ENCODE measurements at regions not wholly inside any gene's neighbourhood (a gene's known extent, or its start where the extent isn't known, plus 50 kb on each side); places are given as distances from the start of the nearest gene placed in this dataset.

DNA sequence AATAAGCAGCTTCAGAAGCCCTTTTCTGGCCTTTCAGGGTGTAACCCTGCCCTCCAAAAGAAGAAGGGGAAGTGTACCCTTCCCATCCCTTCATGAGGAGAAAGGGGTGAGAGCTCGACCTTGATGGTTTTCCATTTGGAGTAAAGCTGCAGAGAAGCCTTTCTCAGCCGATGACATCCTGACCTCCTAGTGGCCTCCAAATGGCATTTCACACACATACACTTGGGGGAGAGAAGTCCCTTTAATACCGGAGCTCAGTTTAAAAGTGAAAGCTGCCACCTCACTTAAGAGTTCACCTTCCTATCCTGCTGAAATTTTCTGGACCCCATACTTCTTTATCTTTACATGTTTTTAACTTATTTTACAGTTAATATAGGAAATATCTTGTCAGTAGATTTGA, 716.7 kb downstream of the DCDC2C start:
- no peaks in the 10 kb centered on the region for H3K79me1 ChIP-seq (ENCODE audit: low read depth, low read length)
- no peak for DNase-seq (ENCODE audit: low spot score)
- H4K91ac ChIP-seq (ENCODE audit: low read depth, low read length, poor library complexity): no peak overlapping the region
- H3K9ac ChIP-seq (ENCODE audit: low read depth, low read length, poor library complexity): no peak overlapping the region
- peaks cover 0 to 9% (median 0%) of the 10 kb centered on the region in 3 experiments for H3K27me3 ChIP-seq (ENCODE audit: control insufficient read depth in 3 of 3, insufficient read depth in 3 of 3, low read depth in 1 of 3, low read length in 3 of 3)
- H3K4me2 ChIP-seq (ENCODE audit: insufficient read depth, low read length, poor library complexity, severe bottlenecking): no peak overlapping the region
- no peak overlapping the region for H2AK5ac ChIP-seq (ENCODE audit: low read depth, low read length)
- H3K18ac ChIP-seq (ENCODE audit: low read length): no peak overlapping the region
- no peaks in the 10 kb centered on the region for H3K36me3 ChIP-seq (replicated peaks in 1 of 2; ENCODE audit: control insufficient read depth in 2 of 2, insufficient read depth in 2 of 2, low read length in 2 of 2)
- no peak overlapping the region for H3K27ac ChIP-seq (replicated peaks; ENCODE audit: low read length)
- no peak overlapping the region for H3K14ac ChIP-seq (ENCODE audit: low read length)
- H3K4ac ChIP-seq (ENCODE audit: low read length): no peak overlapping the region
- no peak overlapping the region for H2BK15ac ChIP-seq (ENCODE audit: low read length)
- H4K8ac ChIP-seq (ENCODE audit: low read depth, low read length): no peak overlapping the region
- H3K9me3 ChIP-seq (replicated peaks in 1 of 2; ENCODE audit: control insufficient read depth in 2 of 2, insufficient read depth in 1 of 2, low read depth in 1 of 2, low read length in 2 of 2): no peaks in the 10 kb centered on the region
- no CpG with 5 or more reads among the region's 3 CpGs for WGBS, 2 donors (ENCODE audit: extremely low coverage in 2 of 2, insufficient read length in 2 of 2, insufficient replicate concordance in 1 of 2)
- peaks cover 0 to 3% of the 10 kb centered on the region in 2 donors for H3K4me1 ChIP-seq (ENCODE audit: control insufficient read depth in 2 of 2, insufficient read depth in 1 of 2, low read depth in 1 of 2, low read length in 2 of 2)
- H2AFZ ChIP-seq (ENCODE audit: low read length): no peak overlapping the region
- H2BK5ac ChIP-seq (ENCODE audit: low read length): no peak overlapping the region
- H3K4me3 ChIP-seq (ENCODE audit: low read length in 2 of 2): no peak overlapping the region
- no peak overlapping the region for H3K23ac ChIP-seq (ENCODE audit: low read depth, low read length, poor library complexity)
- no peak overlapping the region for H2BK120ac ChIP-seq (ENCODE audit: low read depth, low read length)
- no peak overlapping the region for H2BK12ac ChIP-seq (ENCODE audit: low read length)

DNA sequence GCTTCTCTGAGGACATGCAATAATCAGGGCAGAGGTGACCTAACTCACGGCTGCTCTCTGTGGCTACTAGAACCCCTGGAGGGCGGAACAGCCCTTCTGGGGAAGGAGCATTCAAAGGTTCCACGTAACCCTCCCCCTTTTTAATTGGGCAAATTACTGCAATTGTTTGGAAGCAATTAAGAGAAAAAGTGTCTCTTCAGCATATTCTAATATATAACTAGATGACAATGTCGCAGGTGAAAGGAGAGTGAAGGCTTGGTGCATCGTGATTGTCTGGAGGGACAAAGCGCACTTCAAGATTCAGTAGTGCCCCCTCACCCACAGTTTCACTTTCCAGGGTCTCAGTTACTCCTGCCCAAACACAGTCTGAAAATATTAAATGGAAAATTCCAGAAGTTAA, 720.8 kb downstream of the DCDC2C start:
- no peak overlapping the region for H3K4me2 ChIP-seq (ENCODE audit: insufficient read depth, low read length, poor library complexity, severe bottlenecking)
- H3K4me3 ChIP-seq (ENCODE audit: low read length in 2 of 2): no peak overlapping the region
- H2AK5ac ChIP-seq (ENCODE audit: low read depth, low read length): no peak overlapping the region
- H3K9ac ChIP-seq (ENCODE audit: low read depth, low read length, poor library complexity): no peak overlapping the region
- no peak overlapping the region for H3K27ac ChIP-seq (replicated peaks; ENCODE audit: low read length)
- no peak overlapping the region for H4K8ac ChIP-seq (ENCODE audit: low read depth, low read length)
- no peak for DNase-seq (ENCODE audit: low spot score)
- H3K9me3 ChIP-seq (replicated peaks in 1 of 2; ENCODE audit: control insufficient read depth in 2 of 2, insufficient read depth in 1 of 2, low read depth in 1 of 2, low read length in 2 of 2): no peaks in the 10 kb centered on the region
- no peak overlapping the region for H2AFZ ChIP-seq (ENCODE audit: low read length)
- no peak overlapping the region for H3K18ac ChIP-seq (ENCODE audit: low read length)
- no peak overlapping the region for H3K14ac ChIP-seq (ENCODE audit: low read length)
- H3K79me1 ChIP-seq (ENCODE audit: low read depth, low read length): no peaks in the 10 kb centered on the region
- peaks cover 0 to 9% (median 0%) of the 10 kb centered on the region in 3 experiments for H3K27me3 ChIP-seq (ENCODE audit: control insufficient read depth in 3 of 3, insufficient read depth in 3 of 3, low read depth in 1 of 3, low read length in 3 of 3)
- H3K4ac ChIP-seq (ENCODE audit: low read length): no peak overlapping the region
- H4K91ac ChIP-seq (ENCODE audit: low read depth, low read length, poor library complexity): no peak overlapping the region
- no peak overlapping the region for H3K23ac ChIP-seq (ENCODE audit: low read depth, low read length, poor library complexity)
- H2BK5ac ChIP-seq (ENCODE audit: low read length): no peak overlapping the region
- no CpG with 5 or more reads among the region's 6 CpGs for WGBS, 2 donors (ENCODE audit: extremely low coverage in 2 of 2, insufficient read length in 2 of 2, insufficient replicate concordance in 1 of 2)
- H2BK12ac ChIP-seq (ENCODE audit: low read length): no peak overlapping the region
- peaks cover 0 to 3% of the 10 kb centered on the region in 2 donors for H3K4me1 ChIP-seq (ENCODE audit: control insufficient read depth in 2 of 2, insufficient read depth in 1 of 2, low read depth in 1 of 2, low read length in 2 of 2)
- no peak overlapping the region for H2BK15ac ChIP-seq (ENCODE audit: low read length)
- H3K36me3 ChIP-seq (replicated peaks in 1 of 2; ENCODE audit: control insufficient read depth in 2 of 2, insufficient read depth in 2 of 2, low read length in 2 of 2): no peaks in the 10 kb centered on the region
- H2BK120ac ChIP-seq (ENCODE audit: low read depth, low read length): no peak overlapping the region

DNA sequence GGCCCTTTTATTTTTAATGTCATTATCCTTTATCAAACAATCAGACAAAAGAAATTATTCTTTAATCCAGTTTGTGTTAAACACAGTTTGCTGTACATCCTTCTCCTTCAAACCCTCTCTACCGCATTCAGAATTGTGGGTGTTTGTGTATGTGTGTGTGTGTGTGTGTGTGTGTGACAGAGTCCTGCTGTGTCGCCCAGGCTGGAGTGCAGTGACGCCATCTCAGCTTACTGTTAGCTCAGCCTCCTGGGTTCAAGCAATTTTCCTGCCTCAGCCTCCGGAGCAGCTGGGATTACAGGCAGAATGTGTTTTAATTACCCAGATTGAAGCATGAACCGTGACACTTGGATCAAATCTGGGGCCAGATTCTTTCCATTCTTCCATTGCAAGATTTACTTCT, 723.7 kb downstream of the DCDC2C start:
- H3K36me3 ChIP-seq (replicated peaks in 1 of 2; ENCODE audit: control insufficient read depth in 2 of 2, insufficient read depth in 2 of 2, low read length in 2 of 2): no peaks in the 10 kb centered on the region
- H3K9me3 ChIP-seq (replicated peaks in 1 of 2; ENCODE audit: control insufficient read depth in 2 of 2, insufficient read depth in 1 of 2, low read depth in 1 of 2, low read length in 2 of 2): no peaks in the 10 kb centered on the region
- H2BK120ac ChIP-seq (ENCODE audit: low read depth, low read length): no peak overlapping the region
- no peak overlapping the region for H3K4me3 ChIP-seq (ENCODE audit: low read length in 2 of 2)
- H3K27ac ChIP-seq (replicated peaks; ENCODE audit: low read length): no peak overlapping the region
- DNase-seq (ENCODE audit: low spot score): no peak
- H3K14ac ChIP-seq (ENCODE audit: low read length): no peak overlapping the region
- peaks cover 0 to 3% of the 10 kb centered on the region in 2 donors for H3K4me1 ChIP-seq (ENCODE audit: control insufficient read depth in 2 of 2, insufficient read depth in 1 of 2, low read depth in 1 of 2, low read length in 2 of 2)
- H3K27me3 ChIP-seq (ENCODE audit: control insufficient read depth in 3 of 3, insufficient read depth in 3 of 3, low read depth in 1 of 3, low read length in 3 of 3): peaks cover 0 to 9% (median 0%) of the 10 kb centered on the region in 3 experiments
- H3K4me2 ChIP-seq (ENCODE audit: insufficient read depth, low read length, poor library complexity, severe bottlenecking): no peak overlapping the region
- no peak overlapping the region for H2BK5ac ChIP-seq (ENCODE audit: low read length)
- no peak overlapping the region for H2AFZ ChIP-seq (ENCODE audit: low read length)
- H4K8ac ChIP-seq (ENCODE audit: low read depth, low read length): no peak overlapping the region
- H2BK15ac ChIP-seq (ENCODE audit: low read length): no peak overlapping the region
- no CpG with 5 or more reads among the region's 5 CpGs for WGBS, 2 donors (ENCODE audit: extremely low coverage in 2 of 2, insufficient read length in 2 of 2, insufficient replicate concordance in 1 of 2)
- no peak overlapping the region for H3K9ac ChIP-seq (ENCODE audit: low read depth, low read length, poor library complexity)
- no peak overlapping the region for H3K23ac ChIP-seq (ENCODE audit: low read depth, low read length, poor library complexity)
- H2BK12ac ChIP-seq (ENCODE audit: low read length): no peak overlapping the region
- H3K79me1 ChIP-seq (ENCODE audit: low read depth, low read length): no peaks in the 10 kb centered on the region
- H2AK5ac ChIP-seq (ENCODE audit: low read depth, low read length): no peak overlapping the region
- no peak overlapping the region for H3K4ac ChIP-seq (ENCODE audit: low read length)
- H4K91ac ChIP-seq (ENCODE audit: low read depth, low read length, poor library complexity): no peak overlapping the region
- H3K18ac ChIP-seq (ENCODE audit: low read length): no peak overlapping the region

DNA sequence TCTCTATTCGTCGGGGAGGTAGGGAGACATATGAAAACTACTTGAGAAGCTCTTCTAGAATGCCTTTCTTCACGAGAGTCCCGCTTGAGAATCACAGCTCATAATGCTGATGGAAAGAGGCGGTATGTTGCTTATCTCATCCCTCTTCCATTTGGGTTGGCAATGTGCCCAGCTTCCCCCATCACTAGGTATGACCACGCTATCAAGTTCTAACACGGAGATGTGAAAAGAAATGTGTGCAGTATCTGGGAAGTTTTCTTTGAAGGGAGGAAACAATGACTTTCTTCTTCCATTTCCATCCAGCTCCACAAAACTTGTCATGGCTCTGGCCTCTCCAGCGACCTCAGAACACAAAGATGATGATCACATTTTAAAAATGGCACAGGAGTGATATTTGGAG, 742.4 kb downstream of the DCDC2C start:
- H4K91ac ChIP-seq (ENCODE audit: low read depth, low read length, poor library complexity): no peak overlapping the region
- no peak overlapping the region for H3K4me3 ChIP-seq (ENCODE audit: low read length in 2 of 2)
- no peak overlapping the region for H3K14ac ChIP-seq (ENCODE audit: low read length)
- no peak overlapping the region for H2BK120ac ChIP-seq (ENCODE audit: low read depth, low read length)
- no peak for DNase-seq (ENCODE audit: low spot score)
- no peak overlapping the region for H2AFZ ChIP-seq (ENCODE audit: low read length)
- no peak overlapping the region for H3K9ac ChIP-seq (ENCODE audit: low read depth, low read length, poor library complexity)
- H3K4ac ChIP-seq (ENCODE audit: low read length): no peak overlapping the region
- H4K8ac ChIP-seq (ENCODE audit: low read depth, low read length): no peak overlapping the region
- H3K18ac ChIP-seq (ENCODE audit: low read length): no peak overlapping the region
- no peaks in the 10 kb centered on the region for H3K27me3 ChIP-seq (ENCODE audit: control insufficient read depth in 3 of 3, insufficient read depth in 3 of 3, low read depth in 1 of 3, low read length in 3 of 3)
- H3K27ac ChIP-seq (replicated peaks; ENCODE audit: low read length): no peak overlapping the region
- H2BK15ac ChIP-seq (ENCODE audit: low read length): no peak overlapping the region
- H3K4me1 ChIP-seq (ENCODE audit: control insufficient read depth in 2 of 2, insufficient read depth in 1 of 2, low read depth in 1 of 2, low read length in 2 of 2): peaks cover 3 to 6% of the 10 kb centered on the region in 2 donors
- no CpG with 5 or more reads among the region's 8 CpGs for WGBS, 2 donors (ENCODE audit: extremely low coverage in 2 of 2, insufficient read length in 2 of 2, insufficient replicate concordance in 1 of 2)
- no peak overlapping the region for H2BK5ac ChIP-seq (ENCODE audit: low read length)
- no peak overlapping the region for H3K4me2 ChIP-seq (ENCODE audit: insufficient read depth, low read length, poor library complexity, severe bottlenecking)
- H3K79me1 ChIP-seq (ENCODE audit: low read depth, low read length): no peaks in the 10 kb centered on the region
- no peak overlapping the region for H2AK5ac ChIP-seq (ENCODE audit: low read depth, low read length)
- no peaks in the 10 kb centered on the region for H3K36me3 ChIP-seq (replicated peaks in 1 of 2; ENCODE audit: control insufficient read depth in 2 of 2, insufficient read depth in 2 of 2, low read length in 2 of 2)
- H3K23ac ChIP-seq (ENCODE audit: low read depth, low read length, poor library complexity): no peak overlapping the region
- no peaks in the 10 kb centered on the region for H3K9me3 ChIP-seq (replicated peaks in 1 of 2; ENCODE audit: control insufficient read depth in 2 of 2, insufficient read depth in 1 of 2, low read depth in 1 of 2, low read length in 2 of 2)
- H2BK12ac ChIP-seq (ENCODE audit: low read length): no peak overlapping the region
